Nephron progenitor cell (in vitro differentiated cells): ENCODE measurements at regions not wholly inside any gene's neighbourhood (a gene's known extent, or its start where the extent isn't known, plus 50 kb on each side); places are given as distances from the start of the nearest gene placed in this dataset.

Source experiments
- DNase-seq: peaks from one replicate; pipeline ENCODE4 v3.0.0; 2021
- H3K27ac Mint-ChIP-seq: 2 replicates; pipeline ENCODE4 v1.8.0; 2021; ENCODE audit warnings: mild to moderate bottlenecking, moderate library complexity, mixed read lengths
- H3K27me3 Mint-ChIP-seq: 2 replicates; pipeline ENCODE4 v1.8.0; 2021; ENCODE audit warnings: mild to moderate bottlenecking, low read depth, mixed read lengths; ENCODE audit not compliant: poor library complexity
- H3K36me3 Mint-ChIP-seq: 2 replicates; pipeline ENCODE4 v1.8.0; 2021; ENCODE audit warnings: low read depth, mixed read lengths
- H3K4me1 Mint-ChIP-seq: 2 replicates; pipeline ENCODE4 v1.8.0; 2021; ENCODE audit warnings: mixed read lengths
- H3K4me3 Mint-ChIP-seq: 2 replicates; pipeline ENCODE4 v1.8.0; 2021; ENCODE audit warnings: mild to moderate bottlenecking, moderate library complexity, mixed read lengths
- H3K9me3 Mint-ChIP-seq: 2 replicates; pipeline ENCODE4 v1.8.0; 2021; ENCODE audit warnings: mild to moderate bottlenecking, moderate library complexity, mixed read lengths
- TF ChIP-seq, protein P1 (sequence below): fragments of 200-600 bp; sonication (generic); IDR thresholded peaks from 2 replicates; pipeline ENCODE4 v1.5.0; 2021; ENCODE audit warnings: antibody characterized with exemption

DNA sequence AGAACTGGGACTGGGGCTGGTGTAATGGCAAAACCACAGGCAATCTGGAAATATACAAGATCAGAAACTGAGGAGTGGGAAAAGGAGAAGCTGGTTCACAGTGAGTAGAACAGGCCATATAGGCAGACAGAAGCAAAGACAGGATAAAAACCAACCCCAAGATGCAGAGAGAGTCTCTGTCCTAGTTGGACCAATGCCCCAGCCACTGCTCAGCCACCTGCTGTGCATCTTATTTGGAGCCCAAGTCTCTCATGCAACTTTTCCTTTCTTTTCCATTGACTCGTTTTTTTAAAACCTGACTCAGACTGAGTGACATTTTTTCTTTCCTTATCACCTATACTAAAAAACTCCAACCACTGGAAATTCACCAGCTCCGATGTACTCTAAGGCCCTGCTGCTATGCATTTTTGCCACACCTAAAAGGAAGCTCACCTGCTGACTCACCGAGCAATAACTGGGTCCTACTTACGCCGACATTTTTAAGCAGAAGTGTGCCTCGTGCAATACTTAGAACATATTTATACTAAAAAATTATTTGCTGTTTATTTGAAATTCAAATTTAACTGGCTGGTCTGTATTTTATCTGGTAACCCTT lies 100.8 kb upstream of the XYLT1 start:
- TF ChIP-seq, protein P1, sequence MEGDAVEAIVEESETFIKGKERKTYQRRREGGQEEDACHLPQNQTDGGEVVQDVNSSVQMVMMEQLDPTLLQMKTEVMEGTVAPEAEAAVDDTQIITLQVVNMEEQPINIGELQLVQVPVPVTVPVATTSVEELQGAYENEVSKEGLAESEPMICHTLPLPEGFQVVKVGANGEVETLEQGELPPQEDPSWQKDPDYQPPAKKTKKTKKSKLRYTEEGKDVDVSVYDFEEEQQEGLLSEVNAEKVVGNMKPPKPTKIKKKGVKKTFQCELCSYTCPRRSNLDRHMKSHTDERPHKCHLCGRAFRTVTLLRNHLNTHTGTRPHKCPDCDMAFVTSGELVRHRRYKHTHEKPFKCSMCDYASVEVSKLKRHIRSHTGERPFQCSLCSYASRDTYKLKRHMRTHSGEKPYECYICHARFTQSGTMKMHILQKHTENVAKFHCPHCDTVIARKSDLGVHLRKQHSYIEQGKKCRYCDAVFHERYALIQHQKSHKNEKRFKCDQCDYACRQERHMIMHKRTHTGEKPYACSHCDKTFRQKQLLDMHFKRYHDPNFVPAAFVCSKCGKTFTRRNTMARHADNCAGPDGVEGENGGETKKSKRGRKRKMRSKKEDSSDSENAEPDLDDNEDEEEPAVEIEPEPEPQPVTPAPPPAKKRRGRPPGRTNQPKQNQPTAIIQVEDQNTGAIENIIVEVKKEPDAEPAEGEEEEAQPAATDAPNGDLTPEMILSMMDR: no peak
- no peak for DNase-seq
- Mint-ChIP-seq H3K4me3 (no peak overlapping the region), H3K4me1 (no peaks in the 10 kb centered on the region), H3K27ac (no peak overlapping the region), H3K9me3 (no peaks in the 10 kb centered on the region), H3K36me3 (no peaks in the 10 kb centered on the region), H3K27me3 (peaks cover 7% of the 10 kb centered on the region)

DNA sequence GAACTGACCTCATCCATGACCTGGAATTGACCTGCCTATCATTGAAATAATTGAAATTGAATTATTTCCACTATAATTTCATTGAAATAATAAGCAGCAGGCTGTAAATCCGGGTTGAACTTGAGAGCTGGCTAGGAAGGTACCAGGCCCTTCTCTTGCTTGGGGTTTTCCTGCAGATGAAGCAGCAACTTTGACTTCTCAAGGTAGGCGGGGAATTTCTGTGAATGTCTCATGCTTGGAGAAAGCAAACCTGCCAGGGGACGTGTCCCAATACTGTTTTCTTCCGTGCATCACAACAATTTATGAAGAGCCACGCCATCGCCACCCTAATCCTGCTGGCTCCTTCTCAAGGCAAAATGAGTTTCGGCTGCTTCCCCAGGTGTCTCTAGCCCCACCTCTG lies 97.5 kb upstream of the XYLT1 start:
- Mint-ChIP-seq H3K36me3 (no peaks in the 10 kb centered on the region), H3K9me3 (no peaks in the 10 kb centered on the region), H3K27me3 (peaks cover 2% of the 10 kb centered on the region), H3K27ac (no peak overlapping the region), H3K4me1 (no peaks in the 10 kb centered on the region), H3K4me3 (no peak overlapping the region)
- DNase-seq: no peak
- TF ChIP-seq, protein P1: no peak

DNA sequence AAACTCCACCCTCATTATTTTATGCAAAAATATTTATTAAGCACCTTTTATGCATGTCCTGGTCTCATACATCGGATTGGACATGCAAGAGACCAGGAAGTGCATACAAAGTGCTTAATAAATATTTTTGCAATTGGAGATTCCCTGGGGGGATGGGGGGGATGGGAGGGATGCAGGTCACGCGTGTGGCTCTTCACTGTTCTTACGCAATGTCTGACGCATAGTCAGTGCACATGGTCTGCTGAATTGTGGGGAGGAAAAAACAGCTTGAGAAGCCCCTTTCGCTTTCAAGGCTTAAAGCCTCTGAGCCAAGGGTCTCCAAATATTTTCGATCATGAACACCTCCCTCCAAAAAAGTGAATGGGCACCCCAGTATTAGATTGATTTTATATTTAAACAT lies 96.7 kb upstream of the XYLT1 start:
- H3K9me3 Mint-ChIP-seq: no peaks in the 10 kb centered on the region
- peaks cover 5% of the 10 kb centered on the region for H3K27me3 Mint-ChIP-seq
- H3K4me1 Mint-ChIP-seq: no peaks in the 10 kb centered on the region
- H3K4me3 Mint-ChIP-seq: no peak overlapping the region
- TF ChIP-seq, protein P1: no peak
- DNase-seq: no peak
- no peaks in the 10 kb centered on the region for H3K36me3 Mint-ChIP-seq
- H3K27ac Mint-ChIP-seq: no peak overlapping the region

DNA sequence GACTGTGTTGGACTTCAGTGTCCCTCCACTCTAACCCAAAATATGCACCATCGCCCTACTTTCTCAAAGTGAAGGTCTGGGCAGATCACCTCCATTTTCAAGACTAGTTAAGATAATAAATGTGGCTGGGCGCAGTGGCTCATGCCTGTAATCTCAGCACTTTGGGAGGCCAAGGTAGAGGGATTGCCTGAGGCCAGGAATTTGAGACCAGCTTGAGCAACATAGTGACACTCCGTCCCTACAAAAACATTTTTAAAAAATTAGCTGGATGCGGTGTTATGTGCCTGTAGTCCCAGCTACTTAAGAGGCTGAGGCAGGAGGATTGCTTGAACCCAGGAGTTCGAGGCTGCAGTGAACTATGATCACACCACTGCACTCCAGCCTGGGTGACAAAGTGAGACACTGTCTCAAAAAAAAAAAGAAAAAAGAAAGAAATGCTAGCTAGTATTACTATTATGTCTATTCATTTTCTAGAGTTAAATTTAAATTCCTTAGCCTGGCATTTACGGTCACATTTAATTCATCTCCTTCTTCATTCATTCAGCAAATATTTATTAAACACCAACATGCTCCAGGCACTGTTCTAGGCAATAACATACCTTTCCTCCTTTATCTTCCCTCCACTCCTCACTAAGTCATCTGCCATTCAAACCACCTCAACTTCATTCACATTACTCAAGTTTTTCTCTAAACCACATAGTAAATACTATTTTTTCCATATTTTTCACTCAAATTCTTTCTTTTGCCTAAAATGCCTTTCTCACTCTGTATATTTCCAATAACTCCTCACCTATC lies 96.1 kb upstream of the XYLT1 start:
- TF ChIP-seq, protein P1: no peak
- DNase-seq: no peak
- Mint-ChIP-seq H3K27ac (no peak overlapping the region), H3K4me3 (no peak overlapping the region), H3K9me3 (no peaks in the 10 kb centered on the region), H3K36me3 (no peaks in the 10 kb centered on the region), H3K27me3 (peaks cover 8% of the 10 kb centered on the region), H3K4me1 (no peaks in the 10 kb centered on the region)

DNA sequence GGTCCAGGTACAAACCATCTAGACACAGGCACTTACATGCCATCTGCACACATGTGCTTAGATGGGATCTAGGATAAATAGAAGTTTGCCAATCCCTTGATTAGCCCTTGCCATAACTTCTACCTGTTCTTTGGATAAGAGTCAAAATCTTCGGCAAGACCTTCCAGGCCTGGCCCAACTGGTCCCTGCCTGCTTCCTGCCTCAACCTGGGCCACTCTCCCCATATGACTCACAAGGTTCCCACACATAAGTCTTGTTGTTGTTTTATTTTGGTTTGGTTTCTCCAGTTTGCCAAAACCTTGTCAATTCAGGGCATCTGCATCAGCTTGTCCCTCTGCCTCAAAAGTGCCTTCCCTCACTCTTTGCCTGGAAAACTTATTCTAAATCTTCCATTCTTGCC lies 95.3 kb upstream of the XYLT1 start:
- Mint-ChIP-seq H3K36me3 (no peaks in the 10 kb centered on the region), H3K4me1 (no peaks in the 10 kb centered on the region), H3K27me3 (peaks cover 8% of the 10 kb centered on the region), H3K27ac (no peak overlapping the region), H3K4me3 (no peak overlapping the region), H3K9me3 (no peaks in the 10 kb centered on the region)
- no peak for DNase-seq
- TF ChIP-seq, protein P1: no peak

DNA sequence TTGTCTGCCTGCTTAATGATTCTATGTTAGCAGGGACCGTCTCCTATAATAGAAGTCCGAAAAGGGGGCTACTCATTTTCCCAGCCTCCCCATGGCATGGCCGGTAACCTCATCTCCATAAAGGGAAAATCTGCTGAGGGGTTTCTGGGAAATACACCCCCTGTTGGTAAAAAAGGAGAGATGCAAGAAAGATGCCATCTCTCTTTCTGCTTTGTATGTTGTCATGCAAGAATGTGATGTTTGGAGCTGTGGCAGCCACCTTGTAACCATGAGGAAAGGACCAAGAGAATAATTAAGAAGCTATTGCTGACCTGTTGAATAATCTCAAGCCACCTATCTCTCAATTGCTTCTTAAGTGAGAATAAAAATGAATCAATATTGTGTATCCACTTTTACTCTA lies 94.8 kb upstream of the XYLT1 start:
- Mint-ChIP-seq H3K4me1 (no peaks in the 10 kb centered on the region), H3K36me3 (no peaks in the 10 kb centered on the region), H3K9me3 (no peaks in the 10 kb centered on the region), H3K4me3 (no peak overlapping the region), H3K27ac (no peak overlapping the region), H3K27me3 (peaks cover 12% of the 10 kb centered on the region)
- no peak for DNase-seq
- TF ChIP-seq, protein P1: no peak
